ENCODE measurements at regions not wholly inside any gene's neighbourhood (a gene's known extent, or its start where the extent isn't known, plus 50 kb on each side); places are given as distances from the start of the nearest gene placed in this dataset.

GRCh38 chr15:93948726-93949125, 282.6 kb upstream of the MCTP2 start:
- TF ChIP-seq POLR2A (IDR thresholded peaks at IDR 0.05), result no peak
- TF ChIP-seq, protein P1, sequence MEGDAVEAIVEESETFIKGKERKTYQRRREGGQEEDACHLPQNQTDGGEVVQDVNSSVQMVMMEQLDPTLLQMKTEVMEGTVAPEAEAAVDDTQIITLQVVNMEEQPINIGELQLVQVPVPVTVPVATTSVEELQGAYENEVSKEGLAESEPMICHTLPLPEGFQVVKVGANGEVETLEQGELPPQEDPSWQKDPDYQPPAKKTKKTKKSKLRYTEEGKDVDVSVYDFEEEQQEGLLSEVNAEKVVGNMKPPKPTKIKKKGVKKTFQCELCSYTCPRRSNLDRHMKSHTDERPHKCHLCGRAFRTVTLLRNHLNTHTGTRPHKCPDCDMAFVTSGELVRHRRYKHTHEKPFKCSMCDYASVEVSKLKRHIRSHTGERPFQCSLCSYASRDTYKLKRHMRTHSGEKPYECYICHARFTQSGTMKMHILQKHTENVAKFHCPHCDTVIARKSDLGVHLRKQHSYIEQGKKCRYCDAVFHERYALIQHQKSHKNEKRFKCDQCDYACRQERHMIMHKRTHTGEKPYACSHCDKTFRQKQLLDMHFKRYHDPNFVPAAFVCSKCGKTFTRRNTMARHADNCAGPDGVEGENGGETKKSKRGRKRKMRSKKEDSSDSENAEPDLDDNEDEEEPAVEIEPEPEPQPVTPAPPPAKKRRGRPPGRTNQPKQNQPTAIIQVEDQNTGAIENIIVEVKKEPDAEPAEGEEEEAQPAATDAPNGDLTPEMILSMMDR (IDR thresholded peaks at IDR 0.05), result no peak

Data from uterus (tissue), 2 donors.